Transverse colon (tissue), 4 donors: ENCODE measurements at regions not wholly inside any gene's neighbourhood (a gene's known extent, or its start where the extent isn't known, plus 50 kb on each side); places are given as distances from the start of the nearest gene placed in this dataset.

Source experiments
- DNase-seq: peaks from one replicate; pipeline ENCODE4 v3.0.0-alpha.2; 2019
- H3K27ac ChIP-seq, 4 donors: fragments of 200-600 bp; sonication (generic); 2 replicates each; pipeline ENCODE4 v1.5.1; 2016 to 2018; ENCODE audit warnings: inconsistent platforms in 4 of 4
- H3K27me3 ChIP-seq: fragments of 200-600 bp; sonication (generic); 2 replicates; pipeline ENCODE4 v1.5.1; 2017; ENCODE audit warnings: inconsistent platforms
- H3K36me3 ChIP-seq, 4 donors: fragments of 200-600 bp; sonication (generic); 2 replicates each; pipeline ENCODE4 v1.5.1; 2017 to 2019; ENCODE audit warnings: inconsistent platforms in 4 of 4
- H3K4me1 ChIP-seq, 4 donors: fragments of 200-600 bp; sonication (generic); 2 replicates each; pipeline ENCODE4 v1.5.1; 2017 to 2020; ENCODE audit warnings: inconsistent platforms in 4 of 4
- H3K4me3 ChIP-seq, 4 donors: fragments of 200-600 bp; sonication (generic); 1 replicate in 1 of 4; 2 replicates in 3 of 4; pipeline versions ENCODE4 v1.5.1 to v1.6.1; 2017 to 2019; ENCODE audit warnings: inconsistent platforms in 4 of 4
- H3K9me3 ChIP-seq, 2 donors: fragments of 200-600 bp; sonication (generic); 2 replicates each; pipeline ENCODE4 v1.5.1; 2017 to 2019; ENCODE audit warnings: inconsistent platforms in 2 of 2
- EP300 ChIP-seq: sonication (generic); formaldehyde crosslinking; IDR thresholded peaks from one replicate; pipeline ENCODE4 v1.6.1; 2017; ENCODE audit warnings: antibody characterized with exemption, low read depth
- POLR2A ChIP-seq: fragments of 450-650 bp; IDR thresholded peaks from one replicate; pipeline ENCODE4 v1.6.1; 2016; ENCODE audit warnings: antibody characterized with exemption, mild to moderate bottlenecking, moderate library complexity
- POLR2AphosphoS5 ChIP-seq, 3 donors: sonication (generic); formaldehyde crosslinking; IDR thresholded peaks; one replicate each; pipeline ENCODE4 v1.6.1; 2016; ENCODE audit warnings: antibody characterized with exemption in 3 of 3
- WGBS, 2 donors: methylation state at CpG; one replicate each; pipeline ENCODE4 v1.1.5; 2018; ENCODE audit warnings: low coverage in 1 of 2; 5-methylcytosine and 5-hydroxymethylcytosine counted together
- in situ Hi-C, 4 donors: fragments of 200-750 bp; cut with MboI; loops; one replicate each; pipeline versions ENCODE4 v1.15.0 to v1.15.1; 2017; ENCODE audit warnings: low sequenced_read_pairs in 3 of 4, low pct_ligation_motif_present in 1 of 4, low pct_unique_long_range_greater_than_20kb in 1 of 4
- intact Hi-C: fragments of 100-400 bp; cut with DNase I; formaldehyde crosslinking; loops from one replicate; pipeline ENCODE4 v1.15.1; 2023; ENCODE audit warnings: low total_unique reads
- TF ChIP-seq, protein P1 (sequence below), 5 experiments: fragments of 200-600 bp in 3 of 5; fragments of 450-650 bp in 2 of 5; sonication (generic) in 3 of 5; IDR thresholded peaks; 1 replicate in 2 of 5; 2 replicates in 3 of 5; pipeline ENCODE4 v1.5.1; 2016 to 2017; ENCODE audit warnings: antibody characterized with exemption in 5 of 5, inconsistent platforms in 3 of 5, mild to moderate bottlenecking in 2 of 5, moderate library complexity in 1 of 5

DNA sequence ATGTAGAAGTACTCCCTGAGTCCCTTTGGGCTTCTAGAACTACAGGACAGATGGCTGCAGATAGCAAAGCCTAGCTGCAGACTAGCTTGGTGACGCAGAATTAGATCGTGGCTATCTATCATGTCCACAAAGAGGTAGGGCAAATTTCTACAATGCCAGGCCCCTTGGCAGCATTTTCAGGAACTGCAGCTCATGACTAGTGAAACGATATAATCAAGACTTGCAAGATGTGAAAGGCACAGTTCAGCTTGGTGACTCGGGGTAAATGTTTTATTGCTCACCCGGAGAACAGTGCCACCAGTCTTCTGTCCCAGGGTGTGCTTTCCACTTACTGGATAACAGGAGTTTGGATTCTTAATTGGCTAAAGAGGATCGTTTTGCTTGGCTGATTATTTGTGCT lies 108.7 kb upstream of the LY86 start:
- 30 to 52% methylated on average over 2 to 6 of the region's 6 CpGs for WGBS, 2 donors
- Histone ChIP-seq H3K27me3 (peaks cover 6% of the 10 kb centered on the region), H3K9me3 (peaks cover 0 to 8% of the 10 kb centered on the region in 2 donors), H3K4me1 (no peaks in the 10 kb centered on the region), H3K27ac (no peak overlapping the region), H3K36me3 (no peaks in the 10 kb centered on the region), H3K4me3 (no peak overlapping the region)
- in situ Hi-C loops = no loop called here
- TF ChIP-seq POLR2AphosphoS5 (IDR thresholded peaks at IDR 0.05) (no peak), EP300 (no peak), POLR2A (no peak)
- TF ChIP-seq, protein P1, sequence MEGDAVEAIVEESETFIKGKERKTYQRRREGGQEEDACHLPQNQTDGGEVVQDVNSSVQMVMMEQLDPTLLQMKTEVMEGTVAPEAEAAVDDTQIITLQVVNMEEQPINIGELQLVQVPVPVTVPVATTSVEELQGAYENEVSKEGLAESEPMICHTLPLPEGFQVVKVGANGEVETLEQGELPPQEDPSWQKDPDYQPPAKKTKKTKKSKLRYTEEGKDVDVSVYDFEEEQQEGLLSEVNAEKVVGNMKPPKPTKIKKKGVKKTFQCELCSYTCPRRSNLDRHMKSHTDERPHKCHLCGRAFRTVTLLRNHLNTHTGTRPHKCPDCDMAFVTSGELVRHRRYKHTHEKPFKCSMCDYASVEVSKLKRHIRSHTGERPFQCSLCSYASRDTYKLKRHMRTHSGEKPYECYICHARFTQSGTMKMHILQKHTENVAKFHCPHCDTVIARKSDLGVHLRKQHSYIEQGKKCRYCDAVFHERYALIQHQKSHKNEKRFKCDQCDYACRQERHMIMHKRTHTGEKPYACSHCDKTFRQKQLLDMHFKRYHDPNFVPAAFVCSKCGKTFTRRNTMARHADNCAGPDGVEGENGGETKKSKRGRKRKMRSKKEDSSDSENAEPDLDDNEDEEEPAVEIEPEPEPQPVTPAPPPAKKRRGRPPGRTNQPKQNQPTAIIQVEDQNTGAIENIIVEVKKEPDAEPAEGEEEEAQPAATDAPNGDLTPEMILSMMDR (IDR thresholded peaks at IDR 0.05) = no peak
- intact Hi-C loops = no loop called here
- no peak for DNase-seq

DNA sequence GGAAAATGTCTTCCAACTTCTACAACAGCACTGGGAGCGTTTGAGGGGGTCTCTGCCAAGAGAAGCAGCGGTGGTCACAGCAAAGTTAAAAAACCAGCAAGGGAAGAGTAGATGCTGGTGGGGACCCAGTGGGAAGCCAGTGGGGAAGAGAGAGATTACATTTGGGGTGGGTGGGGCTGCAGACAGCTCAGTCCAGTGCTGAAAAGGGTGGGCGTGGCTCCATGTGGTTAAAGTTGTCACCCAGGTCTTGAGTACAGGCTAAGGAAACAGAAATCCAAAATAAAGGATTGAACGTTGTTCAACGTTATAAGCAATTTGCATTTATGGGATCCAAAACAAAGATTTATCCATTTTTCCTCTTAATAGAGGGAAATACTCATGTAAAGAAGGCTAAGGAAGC lies 106.3 kb upstream of the LY86 start:
- WGBS, 2 donors = 17 to 76% methylated on average over 1 to 5 of the region's 5 CpGs
- TF ChIP-seq POLR2A = no peak
- TF ChIP-seq POLR2AphosphoS5 (IDR thresholded peaks at IDR 0.05) = no peak
- TF ChIP-seq, protein P1 (IDR thresholded peaks at IDR 0.05) = no peak
- TF ChIP-seq EP300 = no peak
- in situ Hi-C loops = no loop called here

DNA sequence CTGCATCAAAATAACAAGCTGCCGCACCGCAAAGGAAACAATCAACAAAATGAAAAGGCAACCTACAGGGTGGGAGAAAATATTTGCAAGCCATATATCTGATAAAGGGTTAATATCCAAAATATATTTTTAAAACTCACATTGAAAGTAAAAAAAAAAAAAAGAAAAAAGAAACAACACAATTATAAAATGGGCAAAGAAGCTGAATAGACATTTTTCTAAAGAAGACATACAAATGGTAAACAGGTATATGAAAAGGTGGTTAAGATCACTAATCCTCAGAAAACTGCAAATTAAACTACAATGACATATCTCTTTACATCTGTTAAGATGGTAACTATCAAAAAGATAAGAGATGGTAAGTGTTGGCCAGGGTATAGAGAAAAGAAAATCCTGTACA lies 105.4 kb upstream of the LY86 start:
- TF ChIP-seq EP300 = no peak
- intact Hi-C loops = no loop called here

More for the DNA sequence above, 106.3 kb upstream of the LY86 start:
- Histone ChIP-seq H3K27me3 (peaks cover 4% of the 10 kb centered on the region), H3K27ac (no peak overlapping the region), H3K9me3 (peaks cover 0 to 8% of the 10 kb centered on the region in 2 donors), H3K4me1 (no peaks in the 10 kb centered on the region), H3K4me3 (no peak overlapping the region), H3K36me3 (no peaks in the 10 kb centered on the region)
- no peak for DNase-seq
- intact Hi-C loops = no loop called here

DNA sequence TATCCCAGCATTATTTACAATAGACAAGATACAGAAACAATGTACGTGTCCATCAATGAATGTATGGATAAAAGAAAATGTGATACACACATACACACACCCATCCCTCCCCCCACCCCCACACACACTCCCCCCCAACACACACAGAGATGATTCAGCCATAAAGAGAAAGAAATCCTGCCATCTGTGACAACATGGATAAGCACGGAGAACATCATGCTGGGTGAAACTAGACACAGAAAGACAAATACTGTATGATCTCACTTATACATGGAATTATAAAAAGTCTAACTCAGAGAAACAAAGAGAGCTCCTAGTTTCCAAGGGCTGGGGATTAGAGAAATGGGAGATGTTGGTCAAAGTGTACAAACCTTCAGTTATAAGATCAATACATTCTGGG lies 104.8 kb upstream of the LY86 start:
- H3K27ac ChIP-seq = no peak overlapping the region
- H3K9me3 ChIP-seq = peaks cover 0 to 8% of the 10 kb centered on the region in 2 donors
- intact Hi-C loops (no loop called here), in situ Hi-C loops (no loop called here)
- no peak for TF ChIP-seq POLR2A
- TF ChIP-seq, protein P1 (IDR thresholded peaks at IDR 0.05) = no peak
- no peak for TF ChIP-seq POLR2AphosphoS5 (IDR thresholded peaks at IDR 0.05)
- no peak for TF ChIP-seq EP300
- H3K4me3 ChIP-seq = no peak overlapping the region
- WGBS, 2 donors = 74 to 100% methylated on average over 2 of the region's 2 CpGs
- DNase-seq = no peak
- H3K27me3 ChIP-seq = no peaks in the 10 kb centered on the region
- no peaks in the 10 kb centered on the region for H3K36me3 ChIP-seq
- no peaks in the 10 kb centered on the region for H3K4me1 ChIP-seq

More for the DNA sequence above, 105.4 kb upstream of the LY86 start:
- H3K36me3 ChIP-seq = no peaks in the 10 kb centered on the region
- peaks cover 0 to 8% of the 10 kb centered on the region in 2 donors for H3K9me3 ChIP-seq
- H3K27ac ChIP-seq = no peak overlapping the region
- no peaks in the 10 kb centered on the region for H3K27me3 ChIP-seq
- no peak overlapping the region for H3K4me3 ChIP-seq
- 92 to 100% methylated on average over 2 of the region's 2 CpGs for WGBS, 2 donors
- in situ Hi-C loops = no loop called here
- no peak for DNase-seq
- H3K4me1 ChIP-seq = no peaks in the 10 kb centered on the region

DNA sequence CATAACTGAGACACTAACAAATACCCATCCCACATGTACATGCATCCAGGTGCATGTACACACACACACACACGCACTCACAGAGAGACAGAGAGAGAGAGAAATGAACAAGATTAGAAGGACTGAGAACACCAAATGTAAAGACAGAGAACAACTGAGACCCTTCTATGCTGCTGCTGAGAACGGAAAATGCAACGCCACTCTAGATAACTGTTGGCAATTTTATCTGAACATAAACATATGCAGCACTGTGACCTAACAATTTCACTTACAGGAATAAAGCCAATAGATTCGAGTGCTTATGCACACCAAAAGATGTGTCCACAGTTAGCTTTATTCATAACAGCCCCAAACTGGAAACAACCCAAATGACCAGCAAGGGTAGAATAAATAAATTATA lies 103.8 kb upstream of the LY86 start:
- TF ChIP-seq POLR2A (no peak), EP300 (no peak), POLR2AphosphoS5 (IDR thresholded peaks at IDR 0.05) (no peak)
- Histone ChIP-seq H3K9me3 (peaks cover 0 to 8% of the 10 kb centered on the region in 2 donors), H3K36me3 (no peaks in the 10 kb centered on the region), H3K27ac (no peak overlapping the region), H3K4me1 (no peaks in the 10 kb centered on the region), H3K27me3 (no peaks in the 10 kb centered on the region), H3K4me3 (no peak overlapping the region)
- in situ Hi-C loops (no loop called here), intact Hi-C loops (no loop called here)
- no peak for DNase-seq
- 65 to 70% methylated on average over 2 to 4 of the region's 4 CpGs for WGBS, 2 donors
